AG04450 (cell line): ENCODE measurements at regions not wholly inside any gene's neighbourhood (a gene's known extent, or its start where the extent isn't known, plus 50 kb on each side); places are given as distances from the start of the nearest gene placed in this dataset.

Source experiments
- CTCF ChIA-PET: fragments of 300-600, 350-600 bp; formaldehyde crosslinking; extraction: SDS; loops from one replicate; lab custom pipeline; 2022; ENCODE audit warnings: antibody characterized with exemption, inconsistent platforms; lab: Charles Lee
- POLR2A ChIA-PET: fragments of 350-600 bp; formaldehyde crosslinking; extraction: SDS; loops from one replicate; lab custom pipeline; 2021; ENCODE audit warnings: antibody characterized with exemption, inconsistent platforms; lab: Yijun Ruan, JAX
- DNase-seq: peaks from one replicate; pipeline ENCODE4 v3.0.0-alpha.2; 2011; ENCODE audit warnings: low read depth, low spot score
- H3K27ac ChIP-seq: one replicate; pipeline ENCODE4 v1.5.1; 2012; ENCODE audit warnings: low read depth, low read length, control low read depth
- H3K27me3 ChIP-seq: one replicate; pipeline ENCODE4 v1.6.0; 2012; ENCODE audit warnings: low read length; ENCODE audit not compliant: control insufficient read depth, insufficient read depth
- H3K4me3 ChIP-seq: 2 replicates; pipeline ENCODE4 v1.5.1; 2011; ENCODE audit warnings: mild to moderate bottlenecking, low read depth, low read length, control low read depth
- H3K9me3 ChIP-seq: 2 replicates; pipeline ENCODE4 v1.5.1; 2012; ENCODE audit warnings: low read length; ENCODE audit not compliant: control insufficient read depth, insufficient read depth
- TF ChIP-seq, protein P1 (sequence below): IDR thresholded peaks from 2 replicates; pipeline ENCODE4 v1.5.1; 2011; ENCODE audit warnings: low read depth, low read length, control low read depth, inconsistent platforms

DNA sequence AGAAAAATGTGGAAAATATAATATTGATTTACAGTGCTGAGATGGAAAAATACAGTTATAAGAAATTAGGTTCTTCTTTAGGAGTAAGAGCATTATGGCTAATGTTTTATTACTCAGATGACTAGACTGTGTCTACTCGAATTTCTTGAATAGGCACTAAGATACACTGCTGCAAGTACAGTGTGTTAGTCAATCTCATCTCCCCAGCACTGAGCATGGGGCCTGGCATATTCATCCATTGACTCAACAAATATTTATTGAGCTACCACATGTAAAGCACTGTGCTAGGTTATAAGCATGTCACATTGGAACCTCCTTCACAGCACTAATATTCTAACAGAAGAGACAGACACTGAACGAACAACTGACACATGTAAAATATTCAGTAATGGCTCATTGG is 242.5 kb upstream of the GPC6 start:
- TF ChIP-seq, protein P1, sequence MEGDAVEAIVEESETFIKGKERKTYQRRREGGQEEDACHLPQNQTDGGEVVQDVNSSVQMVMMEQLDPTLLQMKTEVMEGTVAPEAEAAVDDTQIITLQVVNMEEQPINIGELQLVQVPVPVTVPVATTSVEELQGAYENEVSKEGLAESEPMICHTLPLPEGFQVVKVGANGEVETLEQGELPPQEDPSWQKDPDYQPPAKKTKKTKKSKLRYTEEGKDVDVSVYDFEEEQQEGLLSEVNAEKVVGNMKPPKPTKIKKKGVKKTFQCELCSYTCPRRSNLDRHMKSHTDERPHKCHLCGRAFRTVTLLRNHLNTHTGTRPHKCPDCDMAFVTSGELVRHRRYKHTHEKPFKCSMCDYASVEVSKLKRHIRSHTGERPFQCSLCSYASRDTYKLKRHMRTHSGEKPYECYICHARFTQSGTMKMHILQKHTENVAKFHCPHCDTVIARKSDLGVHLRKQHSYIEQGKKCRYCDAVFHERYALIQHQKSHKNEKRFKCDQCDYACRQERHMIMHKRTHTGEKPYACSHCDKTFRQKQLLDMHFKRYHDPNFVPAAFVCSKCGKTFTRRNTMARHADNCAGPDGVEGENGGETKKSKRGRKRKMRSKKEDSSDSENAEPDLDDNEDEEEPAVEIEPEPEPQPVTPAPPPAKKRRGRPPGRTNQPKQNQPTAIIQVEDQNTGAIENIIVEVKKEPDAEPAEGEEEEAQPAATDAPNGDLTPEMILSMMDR = no peak
- ChIA-PET CTCF (no interaction called here), POLR2A (no interaction called here)
- H3K9me3 ChIP-seq = no peaks in the 10 kb centered on the region
- no peaks in the 10 kb centered on the region for H3K27me3 ChIP-seq
- no peak overlapping the region for H3K27ac ChIP-seq
- DNase-seq = no peak
- no peak overlapping the region for H3K4me3 ChIP-seq

GRCh38 chr13:92989301-92989700 is 237.3 kb upstream of the GPC6 start:
- H3K27ac ChIP-seq = no peak overlapping the region
- no peak for DNase-seq
- no peak overlapping the region for H3K4me3 ChIP-seq
- H3K27me3 ChIP-seq = no peaks in the 10 kb centered on the region
- TF ChIP-seq, protein P1 = no peak
- ChIA-PET POLR2A (no interaction called here), CTCF (no interaction called here)
- no peaks in the 10 kb centered on the region; the same call in 1 of the 2 replicates for H3K9me3 ChIP-seq

GRCh38 chr13:92991692-92992091 is 234.9 kb upstream of the GPC6 start:
- DNase-seq = no peak
- POLR2A ChIA-PET = no interaction called here
- Histone ChIP-seq H3K4me3 (no peak overlapping the region), H3K27me3 (no peaks in the 10 kb centered on the region), H3K9me3 (no peaks in the 10 kb centered on the region; the same call in 1 of the 2 replicates), H3K27ac (no peak overlapping the region)
- TF ChIP-seq, protein P1 = no peak
- CTCF ChIA-PET = no interaction called here

- no peak overlapping the region for H3K27ac ChIP-seq
- peak; percentile 3 for DNase-seq
- ChIA-PET POLR2A (no interaction called here), CTCF (no interaction called here)
- no peak overlapping the region for H3K4me3 ChIP-seq
- H3K9me3 ChIP-seq = no peaks in the 10 kb centered on the region; the same call in 1 of the 2 replicates
- no peaks in the 10 kb centered on the region for H3K27me3 ChIP-seq
- TF ChIP-seq, protein P1 = no peak
Observed at GRCh38 chr13:92994056-92994455, 232.6 kb upstream of the GPC6 start.

DNA sequence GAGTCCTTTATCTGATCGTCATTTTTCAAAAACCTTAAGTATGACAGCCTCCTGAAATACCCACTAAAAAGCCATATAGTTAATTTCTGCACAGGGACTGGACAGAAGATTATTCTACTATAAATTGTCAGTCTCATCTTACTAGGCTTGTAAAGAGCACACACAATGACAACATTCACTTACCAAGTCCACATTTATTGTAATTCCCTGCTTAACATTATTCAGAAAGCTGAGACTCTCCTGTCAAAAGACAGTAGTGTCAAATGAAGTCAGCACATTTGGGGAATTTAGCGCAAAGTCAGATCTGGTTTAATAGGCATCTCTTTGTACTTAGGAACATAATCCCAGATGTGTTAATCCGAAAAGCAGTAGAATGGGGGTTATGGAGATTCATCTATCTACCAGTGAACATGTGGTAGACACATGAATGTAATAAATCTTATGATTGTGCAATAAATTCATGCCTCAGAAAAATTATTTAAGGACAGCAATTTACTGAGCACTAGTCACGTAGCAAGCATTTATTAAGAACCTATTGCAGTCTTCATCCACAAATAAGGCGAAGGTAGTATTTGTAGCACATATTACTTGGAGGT is 224.6 kb upstream of the GPC6 start:
- no peak overlapping the region for H3K4me3 ChIP-seq
- H3K27me3 ChIP-seq = no peaks in the 10 kb centered on the region
- no peak for DNase-seq
- H3K27ac ChIP-seq = no peak overlapping the region
- TF ChIP-seq, protein P1 = no peak
- ChIA-PET CTCF (no interaction called here), POLR2A (no interaction called here)
- no peaks in the 10 kb centered on the region for H3K9me3 ChIP-seq
